Hematopoietic multipotent progenitor cell (in vitro differentiated cells): ENCODE measurements at regions not wholly inside any gene's neighbourhood (a gene's known extent, or its start where the extent isn't known, plus 50 kb on each side); places are given as distances from the start of the nearest gene placed in this dataset.
"Not testable (repeated sequence)": the region's sequence is repeated elsewhere in the genome, so short reads cannot be mapped to it uniquely, and the experiment has no call there.

ENCODE experiments used
- DNase-seq, 3 donors: peaks; one replicate each; pipeline ENCODE4 v3.0.0-alpha.2; 2011 to 2015; ENCODE audit warnings: low read depth in 2 of 3, low spot score in 2 of 3

- DNase-seq = no peak
Measured at GRCh38 chr13:18995259-18995873, 186.3 kb downstream of the TUBA3C start.

DNA sequence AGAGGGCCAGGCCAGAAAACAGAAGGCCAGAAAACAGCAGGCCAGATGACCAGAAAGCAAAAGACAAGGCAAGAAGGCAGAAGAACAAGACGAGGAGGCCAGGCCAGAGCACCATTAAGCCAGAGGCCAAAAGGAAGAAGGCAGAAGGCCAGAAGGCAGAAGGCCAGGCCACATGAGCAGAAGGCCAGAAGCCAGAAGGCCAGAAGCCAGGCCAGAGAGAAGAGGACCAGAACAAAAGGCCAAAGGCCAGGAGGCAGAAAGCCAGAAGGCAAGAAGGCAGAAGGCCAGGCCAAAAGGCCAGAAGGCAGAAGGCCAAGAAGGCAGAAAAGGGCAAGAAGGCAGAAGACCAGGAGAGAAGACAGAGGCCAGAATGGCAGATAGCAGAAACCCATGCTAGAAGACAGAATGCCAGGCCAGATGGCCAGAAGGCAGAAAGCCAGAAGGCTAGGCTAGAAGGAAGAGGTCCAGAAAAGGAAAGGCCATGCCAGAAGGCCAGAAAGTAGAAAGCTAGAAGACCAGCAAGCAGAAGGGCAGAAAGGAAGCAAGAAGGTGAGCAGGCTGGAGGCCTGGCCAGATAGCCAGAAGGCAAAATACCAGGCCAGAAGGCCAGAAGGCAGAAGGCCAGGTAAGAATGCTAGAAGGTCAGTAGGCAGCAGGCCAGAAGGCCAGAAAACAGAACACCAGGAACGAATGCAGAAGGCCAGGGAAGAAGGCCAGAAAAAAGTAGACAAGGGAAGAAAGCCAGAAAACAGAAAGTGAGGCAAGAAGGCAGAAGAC, 187.6 kb downstream of the TUBA3C start:
- no peak for DNase-seq

DNA sequence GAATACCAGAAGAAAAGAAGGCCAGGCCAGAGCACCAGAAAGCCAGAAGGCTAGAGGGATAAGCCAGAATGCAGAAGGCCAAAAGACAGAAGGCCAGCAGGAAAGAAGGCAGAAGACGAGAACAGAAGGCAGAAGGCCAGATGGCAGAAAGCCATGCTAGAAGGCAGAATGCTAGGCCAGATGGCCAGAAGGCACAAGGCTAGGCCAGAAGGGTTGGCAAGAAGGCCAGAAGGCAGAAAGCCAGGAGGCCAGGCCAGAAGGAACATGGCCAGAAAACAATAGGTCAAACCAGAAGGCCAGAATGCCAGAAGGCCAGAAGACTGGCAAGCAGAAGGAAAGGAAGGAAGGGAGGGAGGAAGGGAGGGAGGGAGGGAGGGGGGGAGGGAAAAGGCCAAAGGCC, 188.8 kb downstream of the TUBA3C start:
- no peak for DNase-seq

- DNase-seq = no peak
Measured at GRCh38 chr13:18991060-18991459, 190.6 kb downstream of the TUBA3C start.

- DNase-seq = no peak
Measured at GRCh38 chr13:18978447-18978846, 203.2 kb downstream of the TUBA3C start.

GRCh38 chr13:18977857-18978256, 203.8 kb downstream of the TUBA3C start:
- DNase-seq = no peak

- no peak for DNase-seq
Measured at GRCh38 chr13:18971576-18972219, 209.9 kb downstream of the TUBA3C start.

GRCh38 chr13:18965347-18965855, 216.2 kb downstream of the TUBA3C start:
- no peak for DNase-seq

DNA sequence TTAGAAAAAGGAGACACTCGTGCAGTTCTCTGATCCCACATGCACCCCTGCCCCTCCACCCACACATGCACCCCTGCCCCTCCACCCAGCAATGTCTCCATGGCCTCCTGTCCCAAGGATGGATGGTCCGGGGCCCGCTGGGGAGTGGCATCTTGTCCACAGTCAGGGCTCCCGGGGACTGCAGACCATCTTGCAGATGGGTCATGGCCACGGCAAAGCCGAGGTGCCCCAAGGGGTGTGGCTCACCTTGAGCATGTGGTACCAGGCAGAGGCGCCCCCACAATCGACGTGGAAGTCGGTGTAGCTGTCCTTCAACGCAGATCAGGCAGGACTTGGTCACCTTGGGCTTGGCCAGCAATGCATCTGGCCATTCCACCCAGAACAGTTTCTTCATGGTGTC, 216.7 kb downstream of the TUBA3C start:
- no peak for DNase-seq

GRCh38 chr13:18963684-18964083, 217.9 kb downstream of the TUBA3C start:
- not testable (repeated sequence) for DNase-seq

DNA sequence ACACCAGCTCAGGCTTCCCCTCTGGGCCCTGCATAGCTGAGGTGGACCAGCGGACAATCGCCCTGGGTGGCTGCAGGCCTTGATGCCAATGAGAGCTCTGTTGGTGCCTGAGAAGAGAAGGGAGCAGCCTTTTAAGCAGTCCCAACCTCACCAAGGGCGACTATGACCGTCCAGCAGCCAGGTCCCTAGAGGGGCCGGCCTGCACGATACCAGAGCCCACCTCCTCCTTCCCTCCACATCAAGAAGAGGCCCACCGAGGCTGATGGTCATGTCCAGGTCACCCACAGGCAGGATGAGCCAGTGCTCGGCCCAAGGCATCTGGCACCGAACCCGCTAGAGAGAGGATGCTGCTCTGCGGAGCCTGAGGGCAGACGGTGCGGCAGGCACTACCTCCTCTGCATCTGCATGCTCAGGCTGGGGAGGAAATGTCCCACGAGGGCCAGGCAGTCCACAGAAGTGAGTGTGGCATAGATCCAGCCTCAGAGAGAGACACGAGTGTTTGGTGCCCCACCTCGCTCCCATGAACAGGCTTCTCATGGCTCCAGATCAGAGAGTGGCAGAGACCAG, 219.4 kb downstream of the TUBA3C start:
- DNase-seq = no peak

DNA sequence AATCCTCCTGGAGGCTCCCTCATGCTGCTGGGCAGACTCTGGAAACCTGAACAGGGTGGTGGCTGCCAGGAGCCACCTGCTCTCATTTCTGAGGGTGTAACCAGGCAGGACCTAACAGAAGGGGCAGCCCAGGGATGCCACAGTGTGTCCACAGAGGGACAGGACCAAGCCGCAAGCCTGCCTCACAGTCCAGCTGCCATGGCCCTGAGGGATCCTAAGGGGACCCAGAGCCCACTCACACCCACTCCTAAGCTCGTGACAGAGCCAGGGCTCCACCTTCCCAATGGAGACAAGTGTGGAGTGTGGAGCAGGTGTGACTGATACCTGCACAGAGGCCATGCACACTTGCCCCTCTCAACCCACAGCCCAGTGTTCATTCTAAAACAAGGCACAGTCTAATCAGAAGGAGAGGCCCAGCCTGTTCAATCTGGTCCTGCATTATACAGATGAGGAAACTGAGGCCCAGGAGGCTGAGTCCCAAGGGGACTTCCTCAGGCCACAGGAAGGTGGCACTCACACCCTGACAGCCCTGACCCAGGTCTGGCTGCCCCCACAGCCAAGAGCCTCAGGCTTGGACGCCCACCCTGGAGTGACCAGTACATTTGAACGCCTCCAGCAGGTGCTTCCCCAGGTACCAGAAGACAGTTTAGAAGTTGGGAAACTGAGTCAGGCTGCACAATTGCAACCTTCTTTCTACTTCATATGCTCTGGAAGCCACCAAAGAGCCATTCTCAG, 220.1 kb downstream of the TUBA3C start:
- DNase-seq = no peak

GRCh38 chr13:18960637-18961227, 220.9 kb downstream of the TUBA3C start:
- DNase-seq = no peak

DNA sequence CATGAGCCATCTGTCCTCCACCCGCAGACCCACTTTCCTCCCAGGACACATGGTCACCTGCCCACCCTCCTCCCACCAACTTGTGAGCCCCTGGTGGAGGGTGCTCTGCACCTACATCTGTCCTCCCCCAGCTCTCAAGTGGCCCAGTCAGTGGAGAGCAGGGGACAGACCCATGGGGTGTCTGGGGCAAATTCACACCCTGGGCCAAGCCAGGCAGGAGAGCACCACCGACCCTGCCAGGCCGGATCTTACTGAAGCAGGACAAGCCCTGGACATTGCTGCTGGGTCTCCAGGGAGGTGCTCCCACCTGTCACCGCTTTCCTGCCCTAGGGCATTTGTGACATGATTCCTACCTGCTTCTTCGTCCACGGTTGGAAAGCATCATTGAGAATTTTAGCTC, 221.6 kb downstream of the TUBA3C start:
- no peak for DNase-seq

- no peak for DNase-seq
Measured at GRCh38 chr13:18959229-18959628, 222.4 kb downstream of the TUBA3C start.

GRCh38 chr13:18956473-18957078, 225.0 kb downstream of the TUBA3C start:
- no peak for DNase-seq

DNA sequence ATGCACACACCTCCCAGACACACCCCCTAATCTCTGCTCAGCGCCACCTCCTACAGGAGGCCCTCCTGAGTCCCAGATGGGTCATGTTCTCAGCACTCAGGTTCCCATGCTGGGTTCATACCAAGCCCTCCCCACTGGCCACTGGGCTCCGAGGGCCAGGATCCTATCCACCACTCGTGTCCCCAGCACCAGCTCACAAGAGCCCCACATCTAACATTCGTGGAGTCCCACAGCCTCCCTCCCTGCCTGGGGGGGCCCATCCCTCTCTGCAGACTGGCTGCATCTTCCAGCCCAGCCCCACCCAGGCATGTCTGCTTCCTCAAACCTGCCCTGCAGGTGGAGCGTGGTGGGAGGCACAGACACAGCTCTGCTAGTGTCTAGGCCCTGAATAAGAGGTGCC, 227.4 kb downstream of the TUBA3C start:
- DNase-seq = no peak

DNA sequence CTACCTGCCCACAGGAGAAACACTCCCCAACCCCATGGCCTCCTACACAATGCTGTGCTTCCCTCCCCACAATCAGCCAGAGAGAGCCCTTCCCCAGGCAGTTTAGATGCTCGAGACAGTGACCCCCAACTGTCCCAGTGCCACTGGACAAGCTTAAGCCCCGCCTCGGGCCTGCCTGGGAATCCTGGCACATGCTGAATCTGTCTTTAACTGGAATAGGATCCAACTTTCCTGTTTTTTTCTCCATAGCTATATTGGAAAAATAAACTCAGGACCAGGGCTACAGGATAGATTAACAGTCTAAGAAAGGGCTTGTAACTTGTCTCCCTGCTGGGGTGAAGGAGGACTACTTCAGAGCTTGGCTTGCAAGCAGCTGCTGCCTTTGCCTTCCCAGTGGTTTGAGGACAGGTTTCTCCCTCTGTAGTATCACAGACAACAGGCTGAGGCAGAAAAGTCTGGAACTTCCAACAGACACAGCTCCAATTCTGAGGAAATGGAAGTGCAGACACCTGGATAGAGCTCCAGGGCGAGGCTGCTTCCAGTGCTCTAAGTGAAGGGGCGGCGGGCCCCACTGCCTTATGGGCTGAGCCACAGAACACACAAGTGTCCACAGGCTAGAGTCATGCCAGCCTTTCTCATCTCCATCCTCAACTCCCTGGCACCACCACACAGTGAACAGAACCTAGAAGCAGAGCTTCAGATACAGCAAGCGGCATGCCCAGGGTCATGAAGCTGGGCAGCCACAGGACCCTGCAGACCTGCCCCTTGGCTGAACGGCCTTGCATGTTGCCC, 228.3 kb downstream of the TUBA3C start:
- DNase-seq = no peak
